Nephron (organoid): ENCODE measurements at regions not wholly inside any gene's neighbourhood (a gene's known extent, or its start where the extent isn't known, plus 50 kb on each side); places are given as distances from the start of the nearest gene placed in this dataset.

ENCODE experiments used
- H3K27ac Mint-ChIP-seq, 3 experiments: 2 replicates each; pipeline ENCODE4 v1.8.0; 2020; ENCODE audit warnings: mixed read lengths in 3 of 3, mild to moderate bottlenecking in 2 of 3, moderate library complexity in 1 of 3
- H3K27me3 Mint-ChIP-seq: 2 replicates; pipeline ENCODE4 v1.8.0; 2021; ENCODE audit warnings: low read depth, mild to moderate bottlenecking, moderate library complexity, mixed read lengths
- H3K36me3 Mint-ChIP-seq: 2 replicates; pipeline ENCODE4 v1.8.0; 2020; ENCODE audit warnings: low read depth, mixed read lengths
- H3K4me1 Mint-ChIP-seq: 2 replicates; pipeline ENCODE4 v1.8.0; 2020; ENCODE audit warnings: mixed read lengths
- H3K4me3 Mint-ChIP-seq, 3 experiments: 2 replicates each; pipeline ENCODE4 v1.8.0; 2020; ENCODE audit warnings: mild to moderate bottlenecking in 3 of 3, mixed read lengths in 3 of 3, moderate library complexity in 2 of 3
- H3K9me3 Mint-ChIP-seq: 2 replicates; pipeline ENCODE4 v1.8.0; 2020; ENCODE audit warnings: mixed read lengths
- TF ChIP-seq, protein P1 (sequence below), 3 experiments: fragments of 200-600 bp; sonication (generic); IDR thresholded peaks; one replicate each; pipeline ENCODE4 v1.5.0; 2021; ENCODE audit warnings: antibody characterized with exemption in 3 of 3; ENCODE audit not compliant: unreplicated experiment in 3 of 3

DNA sequence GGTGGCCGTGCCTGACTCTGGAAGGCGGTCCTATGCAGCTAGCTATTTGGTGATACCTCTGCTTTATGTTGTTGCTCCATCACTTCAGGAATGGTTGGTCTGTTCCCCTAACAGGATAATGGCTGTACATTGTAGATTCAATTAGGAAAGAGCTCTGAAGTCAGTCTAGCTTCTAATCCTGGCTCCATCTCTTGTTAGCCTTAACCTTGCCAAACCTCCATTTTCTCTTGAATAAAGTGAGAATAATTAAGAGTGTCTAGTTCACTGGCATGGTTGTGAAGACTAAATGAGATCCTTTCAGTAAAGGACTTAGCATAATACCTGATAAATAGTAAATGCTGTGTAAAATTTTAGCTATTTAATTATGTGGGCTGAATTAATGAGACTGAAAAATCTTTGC lies 262.5 kb upstream of the ARHGAP20 start:
- Mint-ChIP-seq H3K4me3 (no peak overlapping the region), H3K4me1 (no peaks in the 10 kb centered on the region), H3K36me3 (no peaks in the 10 kb centered on the region), H3K27me3 (no peaks in the 10 kb centered on the region), H3K9me3 (peaks cover 9% of the 10 kb centered on the region), H3K27ac (no peak overlapping the region)
- TF ChIP-seq, protein P1, sequence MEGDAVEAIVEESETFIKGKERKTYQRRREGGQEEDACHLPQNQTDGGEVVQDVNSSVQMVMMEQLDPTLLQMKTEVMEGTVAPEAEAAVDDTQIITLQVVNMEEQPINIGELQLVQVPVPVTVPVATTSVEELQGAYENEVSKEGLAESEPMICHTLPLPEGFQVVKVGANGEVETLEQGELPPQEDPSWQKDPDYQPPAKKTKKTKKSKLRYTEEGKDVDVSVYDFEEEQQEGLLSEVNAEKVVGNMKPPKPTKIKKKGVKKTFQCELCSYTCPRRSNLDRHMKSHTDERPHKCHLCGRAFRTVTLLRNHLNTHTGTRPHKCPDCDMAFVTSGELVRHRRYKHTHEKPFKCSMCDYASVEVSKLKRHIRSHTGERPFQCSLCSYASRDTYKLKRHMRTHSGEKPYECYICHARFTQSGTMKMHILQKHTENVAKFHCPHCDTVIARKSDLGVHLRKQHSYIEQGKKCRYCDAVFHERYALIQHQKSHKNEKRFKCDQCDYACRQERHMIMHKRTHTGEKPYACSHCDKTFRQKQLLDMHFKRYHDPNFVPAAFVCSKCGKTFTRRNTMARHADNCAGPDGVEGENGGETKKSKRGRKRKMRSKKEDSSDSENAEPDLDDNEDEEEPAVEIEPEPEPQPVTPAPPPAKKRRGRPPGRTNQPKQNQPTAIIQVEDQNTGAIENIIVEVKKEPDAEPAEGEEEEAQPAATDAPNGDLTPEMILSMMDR (IDR thresholded peaks at IDR 0.05; ENCODE audit: unreplicated experiment in 3 of 3), result no peak

DNA sequence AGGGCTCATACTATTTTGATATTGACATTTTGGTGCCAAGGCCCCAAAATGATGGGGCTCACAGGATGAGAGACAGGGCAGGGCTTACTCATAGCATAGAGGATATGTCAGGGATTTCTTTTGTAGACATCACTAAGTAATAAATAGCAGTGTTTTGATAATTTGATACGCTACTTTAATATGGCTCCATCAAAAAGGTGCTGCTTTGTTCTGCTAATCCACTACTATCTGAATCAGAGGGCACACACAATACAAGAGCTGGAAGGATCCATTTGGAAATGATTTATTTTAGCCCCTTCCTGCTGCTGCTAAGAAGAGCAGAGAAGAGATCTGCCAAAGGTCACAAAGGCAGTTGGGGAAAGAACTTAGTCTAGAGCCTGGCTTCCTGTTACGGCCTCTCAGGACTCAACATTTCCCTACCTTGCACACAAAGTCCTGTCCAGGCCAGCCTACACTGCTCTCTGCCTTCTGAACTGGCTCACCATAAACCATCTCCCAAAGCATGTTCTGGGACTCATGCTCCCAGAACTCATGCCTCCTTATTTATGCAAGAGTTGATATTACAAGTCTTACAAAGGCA lies 261.3 kb upstream of the ARHGAP20 start:
- Mint-ChIP-seq H3K27me3 (no peaks in the 10 kb centered on the region), H3K4me3 (no peak overlapping the region)

GRCh38 chr11:110972640-110973039 lies 260.4 kb upstream of the ARHGAP20 start:
- H3K27me3 Mint-ChIP-seq, result no peaks in the 10 kb centered on the region
- no peak overlapping the region for H3K27ac Mint-ChIP-seq
- H3K4me3 Mint-ChIP-seq, result no peak overlapping the region
- H3K4me1 Mint-ChIP-seq, result no peaks in the 10 kb centered on the region
- H3K9me3 Mint-ChIP-seq, result no peaks in the 10 kb centered on the region
- H3K36me3 Mint-ChIP-seq, result no peaks in the 10 kb centered on the region
- TF ChIP-seq, protein P1 (IDR thresholded peaks at IDR 0.05; ENCODE audit: unreplicated experiment in 3 of 3), result no peak

More for the DNA sequence above, 261.3 kb upstream of the ARHGAP20 start:
- peaks cover 5% of the 10 kb centered on the region for H3K9me3 Mint-ChIP-seq
- no peaks in the 10 kb centered on the region for H3K36me3 Mint-ChIP-seq
- H3K27ac Mint-ChIP-seq, result no peak overlapping the region
- no peaks in the 10 kb centered on the region for H3K4me1 Mint-ChIP-seq
- TF ChIP-seq, protein P1 (IDR thresholded peaks at IDR 0.05; ENCODE audit: unreplicated experiment in 3 of 3), result no peak

DNA sequence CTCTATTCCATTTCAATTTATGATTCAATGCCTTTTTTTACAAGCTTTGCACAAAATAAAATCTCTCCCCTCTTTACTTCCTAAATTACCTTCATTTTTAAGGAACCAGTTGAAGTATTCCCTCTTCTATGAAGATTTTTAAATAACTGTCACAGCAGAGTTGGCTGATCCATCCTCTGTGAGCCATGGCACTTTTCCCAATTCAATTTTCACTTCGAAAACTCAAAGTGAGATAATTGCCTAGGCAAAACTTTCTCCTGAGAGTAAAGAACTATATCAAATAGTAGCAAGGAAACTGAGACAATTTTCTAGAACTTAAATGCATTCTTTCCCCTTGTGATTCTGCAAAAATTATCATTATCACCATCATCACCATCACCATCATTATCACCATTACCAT lies 259.9 kb upstream of the ARHGAP20 start:
- H3K27ac Mint-ChIP-seq, result no peak overlapping the region
- H3K9me3 Mint-ChIP-seq, result no peaks in the 10 kb centered on the region
- H3K4me3 Mint-ChIP-seq, result no peak overlapping the region
- TF ChIP-seq, protein P1 (IDR thresholded peaks at IDR 0.05; ENCODE audit: unreplicated experiment in 3 of 3), result no peak
- no peaks in the 10 kb centered on the region for H3K4me1 Mint-ChIP-seq
- H3K27me3 Mint-ChIP-seq, result no peaks in the 10 kb centered on the region
- no peaks in the 10 kb centered on the region for H3K36me3 Mint-ChIP-seq

GRCh38 chr11:110971140-110971539 lies 258.9 kb upstream of the ARHGAP20 start:
- Mint-ChIP-seq H3K27ac (no peak overlapping the region), H3K27me3 (no peaks in the 10 kb centered on the region), H3K4me1 (no peaks in the 10 kb centered on the region), H3K9me3 (no peaks in the 10 kb centered on the region), H3K36me3 (no peaks in the 10 kb centered on the region), H3K4me3 (no peak overlapping the region)
- TF ChIP-seq, protein P1 (IDR thresholded peaks at IDR 0.05; ENCODE audit: unreplicated experiment in 3 of 3), result no peak

DNA sequence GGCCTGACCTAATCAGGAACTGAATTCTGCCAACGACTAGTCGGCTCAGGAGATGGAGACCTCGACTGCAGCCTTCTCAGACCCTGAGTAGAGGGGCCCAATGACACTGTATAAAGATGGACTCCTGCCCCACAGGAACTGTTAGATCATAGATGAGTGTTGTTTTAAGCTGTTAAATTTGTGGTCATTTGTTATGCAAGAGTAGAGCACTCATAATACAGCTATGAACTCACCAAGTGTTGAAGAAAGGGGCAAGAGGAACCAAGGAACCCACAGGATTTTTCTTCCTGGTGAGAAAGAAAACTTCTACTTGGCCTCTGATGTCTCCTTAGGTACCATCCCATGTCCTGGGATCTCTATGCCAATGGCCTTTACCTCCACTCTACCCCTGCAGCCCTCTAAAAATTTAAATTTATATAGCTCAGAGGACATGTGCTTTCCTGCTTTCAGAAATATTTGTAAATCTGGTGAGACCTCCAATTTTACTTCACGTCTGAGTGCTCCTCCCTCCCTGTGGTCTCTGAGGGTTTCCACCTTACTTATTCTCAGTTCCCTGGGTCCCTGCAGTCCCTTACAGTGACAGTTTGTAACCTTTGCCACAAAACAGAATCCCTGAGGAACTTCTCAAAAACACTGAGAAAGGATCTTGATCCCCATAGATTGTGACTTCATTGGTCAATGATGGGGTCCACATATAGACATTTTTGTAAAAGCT lies 256.3 kb upstream of the ARHGAP20 start:
- H3K4me1 Mint-ChIP-seq, result no peaks in the 10 kb centered on the region
- no peaks in the 10 kb centered on the region for H3K9me3 Mint-ChIP-seq
- no peaks in the 10 kb centered on the region for H3K27me3 Mint-ChIP-seq
- no peaks in the 10 kb centered on the region for H3K36me3 Mint-ChIP-seq
- TF ChIP-seq, protein P1 (IDR thresholded peaks at IDR 0.05; ENCODE audit: unreplicated experiment in 3 of 3), result no peak
- H3K27ac Mint-ChIP-seq, result no peak overlapping the region
- H3K4me3 Mint-ChIP-seq, result no peak overlapping the region
